Activated CD4-positive, alpha-beta memory T cell treated with anti-CD3 and anti-CD28 coated beads, Interleukin-2, amount 10 ng/mL, durations not matched to agents 7 days and 5 days (primary cell): ENCODE measurements at regions not wholly inside any gene's neighbourhood (a gene's known extent, or its start where the extent isn't known, plus 50 kb on each side); places are given as distances from the start of the nearest gene placed in this dataset.

ENCODE experiments used
- CTCF ChIA-PET: fragments of 350-600 bp; sonication (Branson Sonifier 250); formaldehyde crosslinking; loops from one replicate; lab custom pipeline; 2021; ENCODE audit warnings: antibody characterized with exemption, inconsistent platforms; lab: Charles Lee
- POLR2A ChIA-PET: fragments of 350-600 bp; sonication (Branson Sonifier 250); formaldehyde crosslinking; loops from one replicate; lab custom pipeline; 2021; ENCODE audit warnings: antibody characterized with exemption; lab: Charles Lee
- DNase-seq: peaks from one replicate; pipeline ENCODE4 v3.0.0-alpha.2; 2020
- H3K27ac Mint-ChIP-seq: one replicate; pipeline ENCODE4 v1.8.0; 2021; ENCODE audit warnings: mild to moderate bottlenecking, mixed read lengths
- H3K27me3 Mint-ChIP-seq: one replicate; pipeline ENCODE4 v1.8.0; 2021; ENCODE audit warnings: mixed read lengths
- H3K36me3 Mint-ChIP-seq: one replicate; pipeline ENCODE4 v1.8.0; 2021; ENCODE audit warnings: low read depth, mixed read lengths
- H3K4me1 Mint-ChIP-seq: one replicate; pipeline ENCODE4 v1.8.0; 2021; ENCODE audit warnings: mixed read lengths
- H3K4me3 Mint-ChIP-seq: one replicate; pipeline ENCODE4 v1.8.0; 2021; ENCODE audit warnings: mild to moderate bottlenecking, mixed read lengths
- H3K9me3 Mint-ChIP-seq: one replicate; pipeline ENCODE4 v1.8.0; 2021; ENCODE audit warnings: mixed read lengths

- Mint-ChIP-seq H3K4me1 (no peaks in the 10 kb centered on the region), H3K9me3 (no peaks in the 10 kb centered on the region), H3K36me3 (no peaks in the 10 kb centered on the region), H3K27me3 (no peaks in the 10 kb centered on the region), H3K27ac (no peak overlapping the region), H3K4me3 (no peak overlapping the region)
- CTCF ChIA-PET, result no interaction called here
- no peak for DNase-seq
- POLR2A ChIA-PET, result no interaction called here
These were observed 111.1 kb downstream of the HMX1 start for GRCh38 chr4:8760561-8760960.

DNA sequence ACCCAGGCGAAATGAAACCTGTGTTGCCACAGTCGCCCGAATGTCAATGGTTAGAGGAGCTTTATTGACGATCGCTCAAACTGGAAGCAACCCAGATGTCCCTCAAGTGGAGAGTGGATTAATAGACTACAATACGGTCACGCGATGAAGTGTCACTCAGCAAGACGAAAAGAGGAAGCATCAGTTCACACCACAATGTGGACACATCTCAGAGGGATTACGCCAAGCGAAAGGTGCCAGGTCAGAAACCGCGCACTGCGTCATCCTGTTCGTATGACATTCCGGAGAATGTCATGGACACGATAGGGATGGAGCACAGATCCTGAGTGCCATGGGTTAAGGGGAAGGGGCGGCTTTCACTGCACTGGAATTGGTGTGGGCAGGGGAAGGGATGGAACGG, 111.7 kb downstream of the HMX1 start:
- ChIA-PET POLR2A (no interaction called here), CTCF (no interaction called here)
- H3K27ac Mint-ChIP-seq, result no peak overlapping the region
- H3K4me1 Mint-ChIP-seq, result no peaks in the 10 kb centered on the region
- no peaks in the 10 kb centered on the region for H3K9me3 Mint-ChIP-seq
- no peak overlapping the region for H3K4me3 Mint-ChIP-seq
- DNase-seq, result no peak
- H3K27me3 Mint-ChIP-seq, result no peaks in the 10 kb centered on the region
- H3K36me3 Mint-ChIP-seq, result no peaks in the 10 kb centered on the region

DNA sequence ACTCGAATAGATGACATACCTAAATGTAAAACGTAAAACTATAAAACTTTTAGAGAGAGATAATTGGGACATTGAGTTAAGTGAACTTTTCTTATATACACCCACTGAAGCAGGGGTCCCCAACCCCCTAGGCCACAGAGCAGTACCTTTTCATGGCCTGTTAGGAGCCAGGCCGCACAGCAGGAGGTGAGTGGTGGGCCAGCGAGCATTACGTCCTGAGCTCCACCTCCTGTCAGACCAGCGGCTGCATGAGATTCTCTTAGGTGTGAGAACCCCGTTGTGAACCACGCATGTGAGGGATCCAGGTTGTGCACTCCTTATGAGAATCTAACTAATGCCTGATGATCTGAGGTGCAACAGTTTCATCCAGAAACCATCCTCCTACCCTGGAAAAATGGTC, 114.8 kb downstream of the HMX1 start:
- Mint-ChIP-seq H3K4me3 (no peak overlapping the region), H3K27me3 (no peaks in the 10 kb centered on the region), H3K36me3 (no peaks in the 10 kb centered on the region), H3K27ac (no peak overlapping the region), H3K4me1 (no peaks in the 10 kb centered on the region), H3K9me3 (no peaks in the 10 kb centered on the region)
- POLR2A ChIA-PET, result no interaction called here
- no peak for DNase-seq
- CTCF ChIA-PET, result interaction anchor here (0.7 kb wide), 1 partner anchor 16 kb away, joined by 4 read pairs; no protein-coding TSS in a partner anchor

- ChIA-PET CTCF (no interaction called here), POLR2A (no interaction called here)
- H3K27ac Mint-ChIP-seq, result no peak overlapping the region
These were observed 116.7 kb downstream of the HMX1 start for GRCh38 chr4:8754634-8755589.

GRCh38 chr4:8748236-8748575, 123.4 kb downstream of the HMX1 start:
- CTCF ChIA-PET, result no interaction called here

More at GRCh38 chr4:8754634-8755589, 116.7 kb downstream of the HMX1 start:
- H3K9me3 Mint-ChIP-seq, result no peaks in the 10 kb centered on the region
- H3K36me3 Mint-ChIP-seq, result no peaks in the 10 kb centered on the region
- no peak overlapping the region for H3K4me3 Mint-ChIP-seq
- H3K27me3 Mint-ChIP-seq, result no peaks in the 10 kb centered on the region
- H3K4me1 Mint-ChIP-seq, result no peaks in the 10 kb centered on the region
- DNase-seq, result no peak

DNA sequence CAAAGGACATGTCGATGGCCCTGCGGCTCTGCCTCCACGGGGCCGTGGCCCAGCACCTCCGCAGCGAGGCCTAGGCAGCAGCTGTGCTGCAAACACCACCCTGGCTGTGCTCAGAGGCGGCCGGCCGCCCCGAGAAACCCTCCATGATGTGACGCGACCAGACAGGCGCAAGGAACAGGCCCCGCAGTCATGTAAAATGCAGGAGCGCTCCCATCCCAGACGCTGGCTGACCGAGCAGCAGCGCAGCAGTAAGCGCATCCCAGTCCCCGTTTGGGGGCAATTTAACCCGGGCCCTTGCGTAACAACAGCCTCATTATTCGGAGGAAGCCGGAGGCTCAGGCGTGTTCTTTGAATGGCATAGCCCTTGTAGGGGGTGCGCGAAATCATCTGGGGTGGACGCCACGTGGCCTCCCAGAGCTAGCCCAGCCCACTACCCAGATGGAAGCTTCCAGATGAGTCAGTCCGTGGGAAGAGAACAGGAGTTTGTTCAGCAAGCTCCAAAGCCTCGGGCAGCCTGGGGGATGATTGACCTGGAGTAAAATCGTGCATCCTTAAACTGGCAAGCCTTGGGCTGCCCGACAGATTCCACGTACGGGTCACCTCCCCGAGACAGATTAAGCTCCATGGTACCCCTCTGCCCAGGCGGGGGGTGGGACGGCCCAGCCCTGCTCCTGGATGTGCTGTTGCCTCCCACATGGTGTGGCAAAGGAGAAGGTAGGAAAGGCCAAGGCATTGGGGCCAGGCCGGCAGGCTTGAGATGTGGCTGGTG, 124.0 kb downstream of the HMX1 start:
- Mint-ChIP-seq H3K9me3 (peaks cover 10% of the 10 kb centered on the region), H3K27ac (no peak overlapping the region), H3K4me3 (no peak overlapping the region), H3K4me1 (no peaks in the 10 kb centered on the region), H3K27me3 (no peaks in the 10 kb centered on the region), H3K36me3 (no peaks in the 10 kb centered on the region)
- POLR2A ChIA-PET, result no interaction called here
- CTCF ChIA-PET, result no interaction called here
- no peak for DNase-seq

More at GRCh38 chr4:8748236-8748575, 123.4 kb downstream of the HMX1 start:
- no peak for DNase-seq
- POLR2A ChIA-PET, result no interaction called here
- Mint-ChIP-seq H3K27me3 (no peaks in the 10 kb centered on the region), H3K4me3 (no peak overlapping the region), H3K36me3 (no peaks in the 10 kb centered on the region), H3K9me3 (peaks cover 10% of the 10 kb centered on the region), H3K27ac (no peak overlapping the region), H3K4me1 (no peaks in the 10 kb centered on the region)

DNA sequence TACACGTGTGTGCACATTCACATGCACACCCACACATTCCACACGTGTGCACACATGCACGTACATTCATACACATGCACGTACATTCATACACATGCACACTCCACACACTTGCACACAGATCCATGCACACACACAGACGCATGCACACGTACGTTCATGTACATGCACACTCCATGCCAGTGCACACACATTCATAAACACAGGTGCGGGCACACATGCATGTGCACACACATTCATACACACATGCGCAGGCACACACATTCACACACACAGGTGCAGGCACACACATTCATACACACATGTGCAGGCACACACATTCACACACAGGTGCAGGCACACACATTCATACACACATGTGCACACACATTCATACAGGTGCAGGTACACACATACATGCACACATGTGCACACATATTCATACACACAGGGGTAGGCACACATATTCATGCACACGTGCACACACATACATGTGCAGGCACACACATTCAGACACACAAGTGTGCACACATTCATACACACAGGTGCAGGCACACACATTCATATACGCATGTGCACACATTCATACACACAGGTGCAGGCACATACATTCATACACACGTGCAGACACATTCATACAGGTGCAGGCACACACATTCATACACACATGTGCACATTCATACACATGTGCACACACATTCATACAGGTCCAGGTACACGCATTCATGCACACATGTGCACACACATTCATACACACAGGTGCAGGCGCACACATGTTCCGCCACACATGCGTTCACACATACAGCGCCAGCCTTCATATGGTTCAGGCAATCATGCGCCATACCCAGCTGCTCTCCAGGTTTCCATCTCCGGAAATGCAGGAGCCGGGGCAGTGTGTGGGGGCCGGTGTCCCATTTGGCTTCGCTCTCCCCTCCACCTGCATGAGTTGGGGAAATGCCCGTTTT, 124.8 kb downstream of the HMX1 start:
- Mint-ChIP-seq H3K27ac (no peak overlapping the region), H3K27me3 (no peaks in the 10 kb centered on the region), H3K4me1 (no peaks in the 10 kb centered on the region), H3K36me3 (no peaks in the 10 kb centered on the region), H3K9me3 (peaks cover 10% of the 10 kb centered on the region), H3K4me3 (no peak overlapping the region)
- POLR2A ChIA-PET, result no interaction called here
- no peak for DNase-seq
- CTCF ChIA-PET, result no interaction called here

DNA sequence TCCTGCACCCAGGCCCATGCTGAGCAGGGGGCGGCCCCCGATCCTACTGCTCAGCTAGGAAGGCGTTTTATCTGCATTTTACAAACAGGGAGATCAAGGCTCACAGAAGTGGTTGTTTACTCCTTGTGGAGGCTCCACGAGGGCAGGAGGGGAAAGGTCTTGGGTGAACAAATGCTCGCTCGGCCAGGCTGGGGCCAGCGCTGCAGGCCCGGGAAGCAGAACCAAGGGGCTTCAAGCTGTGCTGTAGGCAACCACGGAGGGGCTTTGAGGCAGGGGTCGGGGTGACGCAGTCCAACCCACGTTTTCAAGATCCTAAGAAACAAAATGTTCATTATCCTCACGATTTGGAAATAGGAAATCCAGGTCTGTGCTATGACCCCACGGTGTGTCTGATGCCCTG, 125.8 kb downstream of the HMX1 start:
- H3K4me1 Mint-ChIP-seq, result no peaks in the 10 kb centered on the region
- H3K4me3 Mint-ChIP-seq, result no peak overlapping the region
- no peaks in the 10 kb centered on the region for H3K36me3 Mint-ChIP-seq

DNA sequence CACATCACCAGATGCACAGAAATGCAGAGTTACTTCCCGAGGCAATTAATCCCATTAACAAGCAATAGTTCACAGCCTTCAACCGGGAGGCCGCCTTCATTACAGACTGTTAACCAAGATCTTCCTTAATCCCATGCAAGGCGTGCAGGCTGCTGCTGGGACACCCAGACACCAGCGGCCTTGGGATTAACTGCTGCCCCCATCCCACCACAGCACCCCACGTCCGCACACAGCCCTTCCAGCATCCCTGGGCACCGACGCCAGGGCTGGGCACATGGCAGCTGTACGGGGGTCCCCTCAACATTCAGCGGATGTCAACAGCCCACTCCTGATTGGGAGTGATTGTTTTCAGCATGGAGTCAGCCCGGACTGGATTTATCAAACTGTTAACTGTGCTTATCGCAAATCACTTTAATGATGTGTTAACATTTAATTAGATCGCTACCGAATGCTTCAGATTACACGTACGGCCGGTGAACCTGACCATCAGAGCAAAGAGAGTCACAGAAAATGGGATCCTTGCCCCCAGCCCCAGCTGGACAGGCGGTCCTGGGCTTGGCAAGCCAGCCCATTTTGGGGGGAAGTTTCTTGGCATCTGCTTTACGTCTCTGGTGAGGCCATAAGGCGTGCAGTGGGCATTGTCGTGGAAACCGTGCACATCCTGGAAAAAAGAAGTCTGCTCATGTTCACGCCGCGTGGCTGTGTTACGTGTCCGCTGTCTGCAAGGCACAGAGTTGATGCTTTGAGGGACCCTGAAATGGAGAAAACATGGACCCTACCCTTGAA, 126.4 kb downstream of the HMX1 start:
- no peaks in the 10 kb centered on the region for H3K27me3 Mint-ChIP-seq

More for the DNA sequence above, 125.8 kb downstream of the HMX1 start:
- ChIA-PET CTCF (no interaction called here), POLR2A (no interaction called here)
- Mint-ChIP-seq H3K27ac (no peak overlapping the region), H3K9me3 (peaks cover 10% of the 10 kb centered on the region), H3K27me3 (no peaks in the 10 kb centered on the region)
- DNase-seq, result no peak

DNA sequence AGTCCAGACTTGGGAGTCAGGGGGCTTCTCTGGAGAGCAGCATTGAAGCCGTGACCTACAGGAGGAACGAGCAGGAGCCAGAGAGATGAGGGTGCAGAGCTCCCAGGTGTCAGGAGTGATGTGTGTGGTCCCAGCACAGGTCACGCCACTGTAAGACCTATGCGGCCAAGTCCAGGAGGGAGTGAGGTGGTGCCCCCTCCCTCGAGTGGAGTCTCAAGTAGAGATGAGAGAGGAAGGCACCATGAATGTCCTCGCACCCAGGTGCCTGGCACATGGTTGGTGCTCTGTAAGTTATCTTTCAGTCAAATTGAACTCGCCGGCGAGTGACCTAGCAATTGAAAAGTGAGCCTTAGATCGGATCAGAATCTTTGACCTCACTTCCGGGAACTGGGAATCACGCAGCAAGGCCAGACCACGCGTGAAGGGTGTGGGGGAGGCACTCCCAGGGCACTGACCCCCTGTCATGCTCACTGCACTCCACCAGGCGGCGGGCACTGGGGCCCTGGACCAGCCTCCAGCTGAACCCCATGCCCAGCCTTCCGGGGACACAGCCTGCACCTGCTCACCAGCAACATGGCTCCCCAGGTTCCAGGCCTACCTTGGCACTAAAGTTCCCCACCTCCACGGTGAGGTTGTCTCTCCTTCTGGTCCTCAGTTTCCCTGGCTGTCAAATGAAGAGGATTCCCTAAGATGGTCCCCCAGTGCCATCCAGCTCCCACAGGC, 127.4 kb downstream of the HMX1 start:
- no peaks in the 10 kb centered on the region for H3K36me3 Mint-ChIP-seq

More for the DNA sequence above, 126.4 kb downstream of the HMX1 start:
- no peak for DNase-seq
- POLR2A ChIA-PET, result no interaction called here
- CTCF ChIA-PET, result no interaction called here
- Mint-ChIP-seq H3K4me3 (no peak overlapping the region), H3K9me3 (peaks cover 10% of the 10 kb centered on the region), H3K36me3 (no peaks in the 10 kb centered on the region), H3K4me1 (no peaks in the 10 kb centered on the region), H3K27ac (no peak overlapping the region)

GRCh38 chr4:8742546-8742945, 129.1 kb downstream of the HMX1 start:
- ChIA-PET POLR2A (no interaction called here), CTCF (no interaction called here)
- no peaks in the 10 kb centered on the region for H3K27me3 Mint-ChIP-seq
- DNase-seq, result no peak
- no peaks in the 10 kb centered on the region for H3K36me3 Mint-ChIP-seq
- no peak overlapping the region for H3K27ac Mint-ChIP-seq
- H3K4me3 Mint-ChIP-seq, result no peak overlapping the region
- peaks cover 10% of the 10 kb centered on the region for H3K9me3 Mint-ChIP-seq
- no peaks in the 10 kb centered on the region for H3K4me1 Mint-ChIP-seq

More for the DNA sequence above, 127.4 kb downstream of the HMX1 start:
- no peak overlapping the region for H3K4me3 Mint-ChIP-seq
- H3K27ac Mint-ChIP-seq, result no peak overlapping the region
- CTCF ChIA-PET, result no interaction called here
- peaks cover 10% of the 10 kb centered on the region for H3K9me3 Mint-ChIP-seq
- POLR2A ChIA-PET, result no interaction called here
- H3K4me1 Mint-ChIP-seq, result no peaks in the 10 kb centered on the region
- no peaks in the 10 kb centered on the region for H3K27me3 Mint-ChIP-seq
- DNase-seq, result no peak
